ENCODE measurements at regions not wholly inside any gene's neighbourhood (a gene's known extent, or its start where the extent isn't known, plus 50 kb on each side); places are given as distances from the start of the nearest gene placed in this dataset.

- TF ChIP-seq CTCF (optimal IDR thresholded peaks at IDR 0.05 in 1 of 3, IDR thresholded peaks at IDR 0.05 in 1 of 3, conservative IDR thresholded peaks at IDR 0.05 in 1 of 3; ENCODE audit: extremely low read depth in 1 of 3, insufficient read depth in 2 of 3, low read length in 3 of 3): no peak
- TF ChIP-seq EZH2 (IDR thresholded peaks at IDR 0.05; ENCODE audit: low read length): no peak
Observed at GRCh38 chr1:221031458-221032203, 152.4 kb downstream of the HLX start.
